CD4-positive, alpha-beta T cell (primary cell): ENCODE measurements at regions not wholly inside any gene's neighbourhood (a gene's known extent, or its start where the extent isn't known, plus 50 kb on each side); places are given as distances from the start of the nearest gene placed in this dataset.

Experiments
- ATAC-seq: fragments of 200-7000 bp; cut with Tn5 transposase; one replicate; pipeline ENCODE4 v1.10.0; 2022; ENCODE audit warnings: mild to moderate bottlenecking; ENCODE audit not compliant: poor library complexity
- CTCF ChIA-PET: fragments of 350-600 bp; sonication (Branson Sonifier 250); formaldehyde crosslinking; loops from one replicate; lab custom pipeline; 2021; ENCODE audit warnings: antibody characterized with exemption, inconsistent platforms; lab: Charles Lee
- POLR2A ChIA-PET: fragments of 350-600 bp; sonication (Branson Sonifier 250); formaldehyde crosslinking; loops from one replicate; lab custom pipeline; 2021; ENCODE audit warnings: antibody characterized with exemption, inconsistent platforms; lab: Charles Lee
- DNase-seq, 14 experiments: peaks; one replicate each; pipeline ENCODE4 v3.0.0-alpha.2; 2013 to 2020; ENCODE audit warnings: mixed read lengths in 2 of 14
- H3K27ac ChIP-seq, 2 donors: one replicate each; pipeline versions ENCODE4 v1.5.1 to v1.7.0; 2013; ENCODE audit warnings: low read length in 2 of 2, low read depth in 1 of 2, mild to moderate bottlenecking in 1 of 2
- H3K27me3 ChIP-seq, 2 experiments: 1 replicate in 1 of 2; 2 replicates in 1 of 2; pipeline versions ENCODE4 v1.6.1 to v1.7.0; 2013; ENCODE audit warnings: low read length in 2 of 2, control low read depth in 1 of 2, mild to moderate bottlenecking in 1 of 2, moderate library complexity in 1 of 2; ENCODE audit not compliant: insufficient read depth in 2 of 2, control insufficient read depth in 1 of 2
- H3K36me3 ChIP-seq: one replicate; pipeline ENCODE4 v1.6.1; 2013; ENCODE audit warnings: low read length, control low read depth; ENCODE audit not compliant: insufficient read depth
- H3K4me1 ChIP-seq: one replicate; pipeline ENCODE4 v1.6.1; 2013; ENCODE audit warnings: low read length, control low read depth; ENCODE audit not compliant: insufficient read depth
- H3K4me3 ChIP-seq: one replicate; pipeline ENCODE4 v1.5.1; 2013; ENCODE audit warnings: mild to moderate bottlenecking, low read length, moderate library complexity
- H3K9me3 ChIP-seq, 2 experiments: 1 replicate in 1 of 2; 2 replicates in 1 of 2; pipeline versions ENCODE4 v1.6.1 to v1.7.0; 2013; ENCODE audit warnings: low read length in 2 of 2, mild to moderate bottlenecking in 2 of 2, control low read depth in 1 of 2, moderate library complexity in 1 of 2; ENCODE audit not compliant: control insufficient read depth in 1 of 2, insufficient read depth in 1 of 2
- H3K27ac Mint-ChIP-seq: one replicate; pipeline ENCODE4 v1.8.0; 2020; ENCODE audit warnings: mixed read lengths
- H3K27me3 Mint-ChIP-seq: one replicate; pipeline ENCODE4 v1.8.0; 2021; ENCODE audit warnings: mixed read lengths
- H3K36me3 Mint-ChIP-seq: one replicate; pipeline ENCODE4 v1.8.0; 2021; ENCODE audit warnings: low read depth, mixed read lengths
- H3K4me1 Mint-ChIP-seq: one replicate; pipeline ENCODE4 v1.8.0; 2021; ENCODE audit warnings: low read depth, mixed read lengths
- H3K4me3 Mint-ChIP-seq: one replicate; pipeline ENCODE4 v1.8.0; 2020; ENCODE audit warnings: mild to moderate bottlenecking, mixed read lengths
- H3K9me3 Mint-ChIP-seq: one replicate; pipeline ENCODE4 v1.8.0; 2020; ENCODE audit warnings: mixed read lengths
- CTCF ChIP-seq: fragments of 200-600 bp; IDR thresholded peaks from one replicate; pipeline ENCODE4 v1.8.0; 2022; ENCODE audit warnings: antibody characterized with exemption, mild to moderate bottlenecking
- intact Hi-C, 2 experiments: fragments of 100-400 bp; cut with DNase I in 1 of 2; cut with micrococcal nuclease in 1 of 2; formaldehyde crosslinking; loops; one replicate each; pipeline versions ENCODE4 v1.15.1 to v1.9.0; 2023 to 2025; cut with DNase I, micrococcal nuclease

DNA sequence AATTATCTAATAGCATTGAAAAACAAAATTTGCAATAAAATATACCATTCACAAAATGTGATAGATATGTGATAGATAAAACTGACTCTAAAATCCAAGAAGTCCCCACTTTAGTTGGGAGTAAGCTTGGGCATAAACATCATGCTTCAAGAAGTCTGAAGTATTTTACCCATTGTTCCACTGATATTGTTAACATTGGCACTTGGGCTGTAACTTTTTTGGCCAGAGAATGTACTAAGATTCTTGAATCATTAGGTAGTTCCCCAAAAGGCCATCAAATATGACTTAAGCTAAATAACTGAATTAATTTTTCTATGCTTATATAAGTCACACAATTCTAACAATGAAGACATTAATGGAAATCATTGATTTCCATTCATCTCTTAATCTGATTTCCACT is 413.6 kb downstream of the CDH2 start:
- Mint-ChIP-seq H3K36me3 (no peaks in the 10 kb centered on the region), H3K4me1 (no peaks in the 10 kb centered on the region), H3K27me3 (no peaks in the 10 kb centered on the region), H3K9me3 (peaks cover 10% of the 10 kb centered on the region), H3K4me3 (no peak overlapping the region), H3K27ac (no peak overlapping the region)
- no peak for TF ChIP-seq CTCF
- ATAC-seq, result no peak
- peaks cover 3 to 7% of the 10 kb centered on the region in 2 experiments for H3K9me3 ChIP-seq
- no peaks in the 10 kb centered on the region for H3K36me3 ChIP-seq
- intact Hi-C loops, result no loop called here
- H3K4me3 ChIP-seq, result no peak overlapping the region
- no peaks in the 10 kb centered on the region for H3K27me3 ChIP-seq
- no peak overlapping the region for H3K27ac ChIP-seq
- DNase-seq, result no peak
- H3K4me1 ChIP-seq, result no peaks in the 10 kb centered on the region
- ChIA-PET POLR2A (no interaction called here), CTCF (interaction anchor here (0.5 kb wide), 1 partner anchor 124 kb away, joined by 3 read pairs; no protein-coding TSS in a partner anchor)

- no peak for TF ChIP-seq CTCF
- ATAC-seq, result no peak
- H3K4me1 Mint-ChIP-seq, result no peaks in the 10 kb centered on the region
- ChIA-PET CTCF (no interaction called here), POLR2A (no interaction called here)
- peaks cover 11% of the 10 kb centered on the region for H3K9me3 Mint-ChIP-seq
- H3K27ac ChIP-seq, result no peak overlapping the region
- H3K36me3 Mint-ChIP-seq, result no peaks in the 10 kb centered on the region
- intact Hi-C loops, result no loop called here
- H3K27me3 Mint-ChIP-seq, result no peaks in the 10 kb centered on the region
- peaks cover 0 to 3% of the 10 kb centered on the region in 2 experiments for H3K9me3 ChIP-seq
- H3K4me3 Mint-ChIP-seq, result no peak overlapping the region
- no peak for DNase-seq
- H3K36me3 ChIP-seq, result no peaks in the 10 kb centered on the region
- H3K27ac Mint-ChIP-seq, result no peak overlapping the region
- H3K4me3 ChIP-seq, result no peak overlapping the region
- no peaks in the 10 kb centered on the region for H3K27me3 ChIP-seq
- H3K4me1 ChIP-seq, result no peaks in the 10 kb centered on the region
These were observed 414.9 kb downstream of the CDH2 start for GRCh38 chr18:27762054-27762453.

DNA sequence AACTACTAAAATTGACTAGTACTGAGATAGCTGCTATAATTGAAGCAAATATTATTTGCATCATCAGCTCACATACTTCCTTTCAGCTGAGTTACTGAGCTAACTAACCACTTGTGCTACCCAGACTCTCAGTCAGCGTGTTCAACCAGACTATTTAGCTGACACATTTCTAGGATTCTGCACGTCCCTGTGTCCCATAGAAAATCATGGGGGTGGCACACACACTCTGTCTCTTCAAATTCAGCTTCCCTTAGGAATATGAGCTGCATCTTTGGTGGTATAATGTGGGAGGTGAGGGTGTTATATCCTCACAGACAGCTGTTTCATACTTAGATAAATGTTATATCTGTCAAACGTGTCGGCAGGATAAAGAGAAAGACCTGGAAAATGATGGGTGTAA is 424.0 kb downstream of the CDH2 start:
- no peaks in the 10 kb centered on the region for H3K4me1 ChIP-seq
- H3K27me3 Mint-ChIP-seq, result no peaks in the 10 kb centered on the region
- H3K4me3 ChIP-seq, result no peak overlapping the region
- ChIA-PET POLR2A (no interaction called here), CTCF (no interaction called here)
- H3K9me3 Mint-ChIP-seq, result peaks cover 16% of the 10 kb centered on the region
- H3K4me1 Mint-ChIP-seq, result no peaks in the 10 kb centered on the region
- no peaks in the 10 kb centered on the region for H3K9me3 ChIP-seq
- ATAC-seq, result no peak
- no peaks in the 10 kb centered on the region for H3K36me3 ChIP-seq
- no peak overlapping the region for H3K27ac ChIP-seq
- no peak for TF ChIP-seq CTCF
- no peaks in the 10 kb centered on the region for H3K36me3 Mint-ChIP-seq
- H3K4me3 Mint-ChIP-seq, result no peak overlapping the region
- H3K27ac Mint-ChIP-seq, result no peak overlapping the region
- no peak for DNase-seq
- intact Hi-C loops, result no loop called here
- H3K27me3 ChIP-seq, result no peaks in the 10 kb centered on the region
